Ovary (tissue), 7 donors: ENCODE measurements at regions not wholly inside any gene's neighbourhood (a gene's known extent, or its start where the extent isn't known, plus 50 kb on each side); places are given as distances from the start of the nearest gene placed in this dataset.
"Not testable (repeated sequence)": the region's sequence is repeated elsewhere in the genome, so short reads cannot be mapped to it uniquely, and the experiment has no call there.

Experiments
- DNase-seq, 5 donors: peaks; one replicate each; pipeline ENCODE4 v3.0.0-alpha.2; 2019 to 2020
- H3K27ac ChIP-seq, 2 donors: fragments of 200-600 bp; one replicate each; pipeline versions ENCODE4 v1.5.1 to v1.8.0; 2019 to 2022
- H3K27me3 ChIP-seq: fragments of 200-600 bp; one replicate; pipeline ENCODE4 v1.8.0; 2022
- H3K36me3 ChIP-seq: fragments of 200-600 bp; sonication (generic); one replicate; pipeline ENCODE4 v1.5.1; 2019
- H3K4me1 ChIP-seq: one replicate; pipeline ENCODE4 v1.8.1; 2013; ENCODE audit warnings: mild to moderate bottlenecking, moderate library complexity; ENCODE audit not compliant: insufficient read depth
- H3K4me3 ChIP-seq: fragments of 200-600 bp; sonication (generic); one replicate; pipeline ENCODE4 v1.5.1; 2017
- H3K9me3 ChIP-seq, 2 donors: fragments of 200-600 bp in 1 of 2; sonication (generic) in 1 of 2; one replicate each; pipeline versions ENCODE4 v1.5.1 to v1.8.1; 2013 to 2019; ENCODE audit warnings: mild to moderate bottlenecking in 1 of 2, moderate library complexity in 1 of 2
- CTCF ChIP-seq, 3 donors: fragments of 450-650 bp in 2 of 3; fragments of 200-600 bp in 1 of 3; IDR thresholded peaks; one replicate each; pipeline versions ENCODE4 v1.5.1 to v1.8.0; 2016 to 2022; ENCODE audit warnings: antibody characterized with exemption in 3 of 3, mild to moderate bottlenecking in 1 of 3
- EP300 ChIP-seq: sonication (generic); formaldehyde crosslinking; IDR thresholded peaks from one replicate; pipeline ENCODE4 v1.6.1; 2017; ENCODE audit warnings: antibody characterized with exemption
- POLR2A ChIP-seq: fragments of 450-650 bp; IDR thresholded peaks from one replicate; pipeline ENCODE4 v1.6.1; 2017; ENCODE audit warnings: antibody characterized with exemption, mild to moderate bottlenecking, moderate library complexity
- WGBS, 3 donors: extraction: QIAGEN DNeasy Blood & Tissue Kit in 1 of 3; methylation state at CpG; one replicate each; pipeline versions ENCODE4 v1.1.5 to v1.1.7; 2013 to 2017; 5-methylcytosine and 5-hydroxymethylcytosine counted together
- intact Hi-C, 4 donors: fragments of 100-400 bp; cut with DNase I; formaldehyde crosslinking; loops; one replicate each; pipeline versions ENCODE4 v1.11.0 to v1.15.1; 2022 to 2023
- donor health status: DM: no; HTN: no; CAD: no; lungs with moderate emphysema.
- donor health status: DM: no; HTN: no; CAD: no.
- donor health status: Bipolar disorder and iron deficiency.
- donor health status: DM: no; HTN: no; CAD: no.
- donor health status: DM: yes; HTN: yes; CAD: no.

GRCh38 chr3:153639631-153640030, 477.6 kb downstream of the RAP2B start:
- no peak overlapping the region for H3K27ac ChIP-seq
- no peak overlapping the region for H3K4me3 ChIP-seq
- intact Hi-C loops: no loop called here
- TF ChIP-seq EP300: no peak
- no peak for TF ChIP-seq POLR2A
- no peak for DNase-seq
- no peaks in the 10 kb centered on the region for H3K4me1 ChIP-seq
- WGBS, 3 donors: 2 to 5% (median 4%) methylated on average over 1 of the region's 1 CpG
- H3K9me3 ChIP-seq: no peaks in the 10 kb centered on the region
- H3K27me3 ChIP-seq: no peaks in the 10 kb centered on the region
- no peaks in the 10 kb centered on the region for H3K36me3 ChIP-seq

GRCh38 chr3:153640689-153641665, 479.0 kb downstream of the RAP2B start:
- Histone ChIP-seq H3K27ac (no peak overlapping the region), H3K27me3 (no peaks in the 10 kb centered on the region), H3K36me3 (no peaks in the 10 kb centered on the region), H3K9me3 (no peaks in the 10 kb centered on the region), H3K4me3 (no peak overlapping the region), H3K4me1 (no peaks in the 10 kb centered on the region)
- DNase-seq: no peak
- intact Hi-C loops: no loop called here
- no peak for TF ChIP-seq EP300
- no peak for TF ChIP-seq POLR2A
- no peak for TF ChIP-seq CTCF (IDR thresholded peaks at IDR 0.05)
- WGBS, 3 donors: 93 to 96% (median 93%) methylated on average over 8 of the region's 8 CpGs

DNA sequence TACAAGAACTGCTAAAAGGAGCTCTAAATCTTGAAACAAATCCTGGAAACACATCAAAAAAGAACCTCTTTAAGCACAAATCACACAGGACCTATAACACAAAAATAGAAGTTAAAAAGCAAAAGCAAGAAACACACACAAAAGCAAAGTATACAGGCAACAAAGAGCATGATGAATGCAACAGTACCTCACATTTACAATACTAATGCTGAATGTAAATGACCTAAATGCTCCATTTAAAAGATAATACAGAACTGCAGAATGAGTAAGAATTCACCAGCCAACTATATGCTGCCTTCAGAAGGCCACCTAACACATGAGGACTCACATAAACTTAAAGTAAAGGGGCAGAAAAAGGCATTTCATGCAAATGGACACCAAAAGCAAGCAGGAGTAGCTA, 478.6 kb upstream of the ARHGEF26 start:
- H3K27ac ChIP-seq, H3K36me3 ChIP-seq, H3K9me3 ChIP-seq, DNase-seq, H3K4me1 ChIP-seq, intact Hi-C loops, H3K27me3 ChIP-seq, H3K4me3 ChIP-seq: not testable (repeated sequence)

DNA sequence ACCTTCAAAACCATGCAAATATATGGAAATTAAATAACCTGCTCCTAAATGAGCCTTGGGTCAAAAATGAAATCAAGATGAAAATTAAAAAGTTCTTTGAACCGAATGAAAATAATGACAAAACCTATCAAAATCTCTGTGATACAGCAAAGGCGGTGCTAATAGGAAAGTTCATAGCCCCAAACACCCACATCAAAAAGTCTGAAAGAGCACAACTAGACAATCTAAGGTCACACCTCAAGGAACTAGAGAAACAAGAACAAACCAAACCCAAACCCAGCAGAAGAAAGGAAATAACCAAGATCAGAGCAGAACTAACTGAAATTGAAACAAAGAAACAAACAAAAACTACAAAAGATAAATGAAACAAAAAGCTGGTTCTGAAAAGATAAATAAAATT, 477.7 kb upstream of the ARHGEF26 start:
- 46 to 98% (median 94%) methylated on average over 2 of the region's 2 CpGs for WGBS, 3 donors

GRCh38 chr3:153649286-153649839, 471.8 kb upstream of the ARHGEF26 start:
- Histone ChIP-seq H3K27ac (no peak overlapping the region), H3K4me1 (no peaks in the 10 kb centered on the region), H3K27me3 (no peaks in the 10 kb centered on the region), H3K4me3 (no peak overlapping the region), H3K36me3 (no peaks in the 10 kb centered on the region), H3K9me3 (no peaks in the 10 kb centered on the region)
- 10 to 22% (median 15%) methylated on average over 2 of the region's 2 CpGs for WGBS, 3 donors
- no peak for TF ChIP-seq EP300
- TF ChIP-seq POLR2A: no peak
- no peak for TF ChIP-seq CTCF (IDR thresholded peaks at IDR 0.05)
- no peak for DNase-seq
- intact Hi-C loops: no loop called here

More for the DNA sequence above, 477.7 kb upstream of the ARHGEF26 start:
- H3K36me3 ChIP-seq, DNase-seq, H3K9me3 ChIP-seq, H3K4me3 ChIP-seq, H3K27ac ChIP-seq, intact Hi-C loops, H3K4me1 ChIP-seq, H3K27me3 ChIP-seq: not testable (repeated sequence)

GRCh38 chr3:153652076-153652475, 469.1 kb upstream of the ARHGEF26 start:
- no peak for DNase-seq
- Histone ChIP-seq H3K4me1 (no peaks in the 10 kb centered on the region), H3K27ac (no peak overlapping the region), H3K36me3 (no peaks in the 10 kb centered on the region), H3K27me3 (no peaks in the 10 kb centered on the region), H3K4me3 (no peak overlapping the region), H3K9me3 (no peaks in the 10 kb centered on the region)
- intact Hi-C loops: no loop called here
- no peak for TF ChIP-seq EP300
